SH-SY5Y (cell line): ENCODE measurements at regions not wholly inside any gene's neighbourhood (a gene's known extent, or its start where the extent isn't known, plus 50 kb on each side); places are given as distances from the start of the nearest gene placed in this dataset.

Experiments
- GATA2 ChIP-seq: IDR thresholded peaks from 2 replicates; pipeline ENCODE4 v1.6.1; 2011; ENCODE audit warnings: mild to moderate bottlenecking, low read depth, low read length
- GATA3 ChIP-seq: IDR thresholded peaks from 2 replicates; pipeline ENCODE4 v1.6.1; 2011; ENCODE audit warnings: low read depth, mild to moderate bottlenecking, low read length, moderate library complexity

DNA sequence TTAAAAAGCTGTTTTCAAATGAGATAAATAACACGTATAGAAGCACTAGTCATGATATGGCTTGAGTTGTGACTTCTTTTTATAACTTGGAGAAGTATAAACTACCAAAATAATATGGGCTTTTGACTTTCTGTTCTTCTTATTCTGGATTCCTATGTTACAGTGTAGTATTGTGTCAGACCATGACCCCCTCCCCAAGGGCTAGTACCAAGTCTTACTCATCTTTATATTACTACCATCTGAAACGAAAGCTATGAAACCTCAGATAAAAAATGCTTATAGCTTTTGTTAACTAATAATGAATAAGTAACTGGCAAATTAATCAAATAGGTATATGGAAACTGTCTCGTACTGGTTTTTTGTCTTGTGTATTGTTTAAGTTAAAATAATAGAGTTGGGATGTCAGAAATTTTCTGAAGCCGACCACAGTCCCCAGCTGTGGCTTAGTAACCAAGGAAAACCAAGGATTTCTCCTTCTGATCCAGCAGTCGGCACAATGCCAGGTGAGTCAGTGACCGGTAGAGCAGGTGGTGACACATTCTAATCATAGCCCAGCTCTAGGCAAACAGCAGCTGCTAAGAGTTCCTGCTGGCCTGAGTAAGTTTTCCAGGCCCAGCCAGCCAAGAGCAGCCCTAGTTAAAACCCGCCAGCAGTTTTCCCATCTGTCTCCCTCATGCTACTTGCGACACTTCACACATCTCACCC lies 163.3 kb upstream of the PRDX4 start:
- TF ChIP-seq GATA2 (no peak), GATA3 (no peak)
